GM12872 (cell line): ENCODE measurements at regions not wholly inside any gene's neighbourhood (a gene's known extent, or its start where the extent isn't known, plus 50 kb on each side); places are given as distances from the start of the nearest gene placed in this dataset.

ENCODE experiments used
- TF ChIP-seq, protein P1 (sequence below): IDR thresholded peaks from 3 replicates; pipeline ENCODE4 v1.5.1; 2011; ENCODE audit warnings: low read depth, mild to moderate bottlenecking, low read length, moderate library complexity; ENCODE audit not compliant: insufficient read depth

DNA sequence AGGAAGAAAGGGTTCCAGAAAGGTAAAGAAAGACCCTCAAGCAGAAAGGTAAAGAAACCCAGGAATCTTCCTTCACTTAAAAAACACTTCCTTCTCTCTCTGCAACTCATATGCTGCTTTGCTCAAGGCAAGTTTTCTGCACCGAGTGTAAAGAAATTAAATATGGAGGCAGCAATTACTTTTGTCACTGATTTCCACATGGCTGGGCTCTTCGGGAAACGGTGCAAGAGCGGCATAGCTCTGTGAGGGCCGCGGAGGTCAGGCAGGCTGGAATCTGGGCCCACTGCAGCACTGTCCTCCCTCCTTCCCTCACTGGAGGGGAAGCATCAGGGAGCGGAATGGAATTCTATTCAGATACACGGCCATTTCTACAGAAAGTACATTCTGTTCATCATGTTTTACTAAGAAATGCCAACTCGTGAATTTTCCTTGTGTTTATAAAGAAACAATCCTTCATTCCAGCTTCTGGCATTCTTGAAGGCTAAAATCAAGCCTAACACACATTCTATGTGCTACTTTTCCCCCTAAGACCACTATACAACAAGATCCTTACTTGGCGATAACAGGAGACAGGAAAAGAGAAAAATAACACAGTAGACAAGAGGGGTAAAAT is 212.2 kb downstream of the SIPA1L2 start:
- TF ChIP-seq, protein P1, sequence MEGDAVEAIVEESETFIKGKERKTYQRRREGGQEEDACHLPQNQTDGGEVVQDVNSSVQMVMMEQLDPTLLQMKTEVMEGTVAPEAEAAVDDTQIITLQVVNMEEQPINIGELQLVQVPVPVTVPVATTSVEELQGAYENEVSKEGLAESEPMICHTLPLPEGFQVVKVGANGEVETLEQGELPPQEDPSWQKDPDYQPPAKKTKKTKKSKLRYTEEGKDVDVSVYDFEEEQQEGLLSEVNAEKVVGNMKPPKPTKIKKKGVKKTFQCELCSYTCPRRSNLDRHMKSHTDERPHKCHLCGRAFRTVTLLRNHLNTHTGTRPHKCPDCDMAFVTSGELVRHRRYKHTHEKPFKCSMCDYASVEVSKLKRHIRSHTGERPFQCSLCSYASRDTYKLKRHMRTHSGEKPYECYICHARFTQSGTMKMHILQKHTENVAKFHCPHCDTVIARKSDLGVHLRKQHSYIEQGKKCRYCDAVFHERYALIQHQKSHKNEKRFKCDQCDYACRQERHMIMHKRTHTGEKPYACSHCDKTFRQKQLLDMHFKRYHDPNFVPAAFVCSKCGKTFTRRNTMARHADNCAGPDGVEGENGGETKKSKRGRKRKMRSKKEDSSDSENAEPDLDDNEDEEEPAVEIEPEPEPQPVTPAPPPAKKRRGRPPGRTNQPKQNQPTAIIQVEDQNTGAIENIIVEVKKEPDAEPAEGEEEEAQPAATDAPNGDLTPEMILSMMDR, result no peak

DNA sequence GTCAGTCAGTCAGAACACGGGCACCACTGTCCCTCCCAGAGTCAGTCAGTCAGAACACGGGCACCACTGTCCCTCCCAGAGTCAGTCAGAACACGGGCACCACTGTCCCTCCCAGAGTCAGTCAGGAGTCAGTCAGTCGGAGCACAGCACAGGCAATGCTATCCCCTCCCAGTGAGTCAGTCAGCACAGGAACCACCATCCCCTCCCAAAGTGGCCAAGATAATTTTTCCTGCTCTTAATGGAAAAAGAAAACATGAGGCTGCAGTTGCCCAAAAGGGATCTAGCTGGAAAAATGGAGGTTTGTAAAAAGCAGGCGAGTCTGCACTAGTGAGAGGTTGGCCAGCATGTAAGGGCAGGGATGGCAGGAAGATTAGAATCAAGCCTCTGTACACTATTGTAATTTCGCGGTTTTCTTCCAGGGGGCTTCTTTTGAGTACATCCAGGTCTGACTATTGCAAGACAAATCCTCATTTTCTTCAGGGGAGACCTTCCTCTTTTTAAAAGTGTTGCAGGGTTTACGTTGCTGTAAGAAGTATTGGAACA is 213.8 kb downstream of the SIPA1L2 start:
- TF ChIP-seq, protein P1, result no peak

DNA sequence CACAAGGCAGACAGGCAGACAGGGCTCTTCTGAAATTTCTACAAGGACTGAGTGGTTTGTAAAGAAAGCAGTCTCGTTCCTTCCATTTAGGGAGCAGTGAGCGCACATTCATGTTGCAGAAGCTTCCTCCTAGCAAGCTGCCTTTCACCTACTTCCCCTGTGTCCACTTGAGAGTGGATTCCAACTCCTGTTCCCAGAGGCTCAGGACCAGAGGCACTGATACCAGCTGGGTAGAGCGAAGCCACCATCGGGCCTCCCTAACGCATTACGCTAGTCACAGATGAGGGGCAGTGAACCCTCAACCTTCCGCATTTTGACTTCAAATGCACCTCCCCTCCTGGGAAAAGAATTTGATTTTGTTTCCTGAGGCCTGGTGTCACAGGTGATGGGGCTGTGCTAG is 215.8 kb downstream of the SIPA1L2 start:
- TF ChIP-seq, protein P1, result no peak

DNA sequence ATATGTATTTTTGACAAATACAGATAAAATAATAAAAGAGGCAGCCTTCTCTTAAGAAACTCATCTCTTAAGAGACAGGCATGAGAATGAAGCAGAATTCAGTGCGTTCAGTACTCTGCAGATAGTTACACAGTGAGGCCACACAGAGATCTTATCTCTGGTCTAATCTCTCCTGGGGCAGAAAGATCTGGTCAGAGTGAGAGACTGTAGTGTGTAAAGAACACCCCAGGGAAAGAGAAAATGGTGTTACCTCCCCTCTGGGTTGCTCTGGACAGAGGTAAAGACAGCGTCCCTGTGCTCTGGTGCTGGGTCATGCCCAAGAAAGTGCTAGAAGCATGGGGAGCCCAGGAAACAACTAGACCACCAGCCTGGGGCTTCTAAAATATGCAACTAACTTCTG is 216.3 kb downstream of the SIPA1L2 start:
- TF ChIP-seq, protein P1, result no peak

DNA sequence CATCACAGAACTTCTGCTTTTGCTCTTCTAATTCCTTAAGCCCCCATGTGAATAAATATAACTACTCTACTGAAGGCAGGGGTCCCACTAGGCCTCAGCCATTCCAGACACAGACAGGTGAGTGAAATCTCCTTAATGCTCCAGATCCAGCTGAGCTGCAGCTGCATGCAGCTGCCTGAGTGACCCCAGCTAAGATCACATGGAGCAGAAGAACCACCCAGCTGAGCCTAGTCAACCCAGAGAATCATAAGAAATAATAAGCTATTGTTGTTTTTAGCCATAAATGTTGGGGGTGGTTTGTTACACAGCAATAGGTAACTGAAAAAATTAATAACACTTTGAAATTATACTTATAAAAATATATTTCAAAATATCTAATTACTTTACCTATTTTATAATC is 220.3 kb downstream of the SIPA1L2 start:
- TF ChIP-seq, protein P1, result no peak

DNA sequence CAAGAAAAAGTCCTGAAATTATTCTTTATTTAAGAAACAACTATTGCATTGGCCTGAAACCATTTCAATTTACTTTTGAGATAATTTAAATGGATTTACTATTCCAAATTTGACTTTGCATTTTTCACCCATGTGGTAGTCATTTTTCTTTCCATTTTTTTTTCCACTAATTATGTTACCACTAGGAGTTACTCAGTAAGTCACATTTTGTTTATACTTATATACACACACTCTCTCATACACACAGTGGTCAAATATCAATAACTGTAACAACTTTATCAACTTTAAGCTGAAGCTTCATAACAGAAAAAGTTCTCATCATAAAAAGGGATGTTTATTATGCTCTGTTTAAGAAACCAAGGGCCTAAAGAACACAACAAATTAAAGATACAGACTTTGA is 222.8 kb downstream of the SIPA1L2 start:
- TF ChIP-seq, protein P1, result no peak

DNA sequence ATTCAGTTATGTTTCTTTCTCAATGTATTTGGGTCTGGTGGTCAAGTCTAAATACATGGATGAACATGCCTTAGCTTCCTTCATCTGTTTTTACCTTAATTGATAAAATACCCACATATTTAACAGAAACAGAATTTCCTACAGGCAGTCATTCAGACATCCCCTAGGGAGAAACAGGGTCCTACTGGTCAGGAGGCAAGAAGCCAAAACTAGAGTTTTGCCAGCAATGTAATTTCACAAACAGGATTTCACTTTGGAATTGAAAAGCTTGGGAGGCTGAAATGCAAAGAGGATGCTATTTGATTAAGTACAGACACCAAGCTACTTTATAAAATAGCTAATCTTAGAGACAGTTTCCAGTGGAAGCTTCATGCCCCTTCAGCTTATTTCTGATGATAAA is 224.2 kb downstream of the SIPA1L2 start:
- TF ChIP-seq, protein P1, result no peak
